ENCODE measurements at regions not wholly inside any gene's neighbourhood (a gene's known extent, or its start where the extent isn't known, plus 50 kb on each side); places are given as distances from the start of the nearest gene placed in this dataset.

- DNase-seq (no peak), ATAC-seq (ENCODE audit: low read depth in 2 of 2) (no peak)
- no peaks in the 10 kb centered on the region for H3K36me3 ChIP-seq (ENCODE audit: control insufficient read depth, insufficient read depth, low read length)
- no peak overlapping the region for H3K27ac Mint-ChIP-seq
- H3K4me1 Mint-ChIP-seq, result no peaks in the 10 kb centered on the region
- no peaks in the 10 kb centered on the region for H3K27me3 ChIP-seq (ENCODE audit: control insufficient read depth, insufficient read depth, low read length)
- H3K4me3 ChIP-seq (ENCODE audit: low read depth, low read length), result no peak overlapping the region
- H3K4me3 Mint-ChIP-seq, result no peak overlapping the region
- H3K9me3 Mint-ChIP-seq, result peaks cover 0 to 20% (median 0%) of the 10 kb centered on the region in 7 donors
- no peak overlapping the region for H3K27ac ChIP-seq (ENCODE audit: insufficient read depth, low read length, poor library complexity, severe bottlenecking)
- peaks cover 5% of the 10 kb centered on the region for H3K27me3 Mint-ChIP-seq
- H3K36me3 Mint-ChIP-seq, result no peaks in the 10 kb centered on the region
- H3K4me1 ChIP-seq (ENCODE audit: control insufficient read depth, insufficient read depth, low read length, poor library complexity, severe bottlenecking), result no peaks in the 10 kb centered on the region
- H3K9me3 ChIP-seq (ENCODE audit: control insufficient read depth in 2 of 2, low read length in 2 of 2), result no peaks in the 10 kb centered on the region
Measured at GRCh38 chrX:40405399-40405798, 175.4 kb upstream of the ATP6AP2 start.

GRCh38 chrX:40403757-40404156, 177.0 kb upstream of the ATP6AP2 start:
- H3K4me1 Mint-ChIP-seq, result no peaks in the 10 kb centered on the region
- no peak for ATAC-seq (ENCODE audit: low read depth in 2 of 2)
- H3K4me3 Mint-ChIP-seq, result no peak overlapping the region

GRCh38 chrX:40402831-40403533, 177.8 kb upstream of the ATP6AP2 start:
- peaks cover 4% of the 10 kb centered on the region for H3K27me3 Mint-ChIP-seq
- no peaks in the 10 kb centered on the region for H3K36me3 ChIP-seq (ENCODE audit: control insufficient read depth, insufficient read depth, low read length)
- H3K9me3 ChIP-seq (ENCODE audit: control insufficient read depth in 2 of 2, low read length in 2 of 2), result no peaks in the 10 kb centered on the region
- H3K27ac ChIP-seq (ENCODE audit: insufficient read depth, low read length, poor library complexity, severe bottlenecking), result no peak overlapping the region
- peaks cover 0 to 3% (median 0%) of the 10 kb centered on the region in 7 donors for H3K9me3 Mint-ChIP-seq
- no peaks in the 10 kb centered on the region for H3K27me3 ChIP-seq (ENCODE audit: control insufficient read depth, insufficient read depth, low read length)
- no peak overlapping the region for H3K4me3 Mint-ChIP-seq
- ATAC-seq (ENCODE audit: low read depth in 2 of 2) (no peak), DNase-seq (no peak)
- no peak overlapping the region for H3K4me3 ChIP-seq (ENCODE audit: low read depth, low read length)
- no peaks in the 10 kb centered on the region for H3K4me1 ChIP-seq (ENCODE audit: control insufficient read depth, insufficient read depth, low read length, poor library complexity, severe bottlenecking)
- H3K36me3 Mint-ChIP-seq, result no peaks in the 10 kb centered on the region
- H3K27ac Mint-ChIP-seq, result no peak overlapping the region
- H3K4me1 Mint-ChIP-seq, result no peaks in the 10 kb centered on the region

More at GRCh38 chrX:40403757-40404156, 177.0 kb upstream of the ATP6AP2 start:
- DNase-seq, result no peak
- Histone ChIP-seq H3K36me3 (ENCODE audit: control insufficient read depth, insufficient read depth, low read length) (no peaks in the 10 kb centered on the region), H3K9me3 (ENCODE audit: control insufficient read depth in 2 of 2, low read length in 2 of 2) (no peaks in the 10 kb centered on the region), H3K27me3 (ENCODE audit: control insufficient read depth, insufficient read depth, low read length) (no peaks in the 10 kb centered on the region), H3K4me3 (ENCODE audit: low read depth, low read length) (no peak overlapping the region), H3K27ac (ENCODE audit: insufficient read depth, low read length, poor library complexity, severe bottlenecking) (no peak overlapping the region), H3K4me1 (ENCODE audit: control insufficient read depth, insufficient read depth, low read length, poor library complexity, severe bottlenecking) (no peaks in the 10 kb centered on the region)
- no peak overlapping the region for H3K27ac Mint-ChIP-seq
- H3K36me3 Mint-ChIP-seq, result no peaks in the 10 kb centered on the region
- H3K27me3 Mint-ChIP-seq, result peaks cover 9% of the 10 kb centered on the region
- peaks cover 0 to 7% (median 0%) of the 10 kb centered on the region in 7 donors for H3K9me3 Mint-ChIP-seq

- H3K9me3 ChIP-seq (ENCODE audit: control insufficient read depth in 2 of 2, low read length in 2 of 2), result no peaks in the 10 kb centered on the region
- no peak overlapping the region for H3K4me3 Mint-ChIP-seq
- no peak overlapping the region for H3K4me3 ChIP-seq (ENCODE audit: low read depth, low read length)
- H3K9me3 Mint-ChIP-seq, result peaks cover 0 to 6% (median 2%) of the 10 kb centered on the region in 7 donors
- no peak for ATAC-seq (ENCODE audit: low read depth in 2 of 2)
- H3K27me3 ChIP-seq (ENCODE audit: control insufficient read depth, insufficient read depth, low read length), result no peaks in the 10 kb centered on the region
- no peak for DNase-seq
- no peaks in the 10 kb centered on the region for H3K36me3 ChIP-seq (ENCODE audit: control insufficient read depth, insufficient read depth, low read length)
- no peaks in the 10 kb centered on the region for H3K4me1 Mint-ChIP-seq
- no peak overlapping the region for H3K27ac Mint-ChIP-seq
- no peaks in the 10 kb centered on the region for H3K4me1 ChIP-seq (ENCODE audit: control insufficient read depth, insufficient read depth, low read length, poor library complexity, severe bottlenecking)
- H3K27ac ChIP-seq (ENCODE audit: insufficient read depth, low read length, poor library complexity, severe bottlenecking), result no peak overlapping the region
- H3K27me3 Mint-ChIP-seq, result peaks cover 4% of the 10 kb centered on the region
- no peaks in the 10 kb centered on the region for H3K36me3 Mint-ChIP-seq
Measured at GRCh38 chrX:40395102-40395501, 185.7 kb upstream of the ATP6AP2 start.

- DNase-seq (no peak), ATAC-seq (ENCODE audit: low read depth in 2 of 2) (no peak)
- no peaks in the 10 kb centered on the region for H3K27me3 ChIP-seq (ENCODE audit: control insufficient read depth, insufficient read depth, low read length)
- H3K9me3 Mint-ChIP-seq, result peaks cover 0 to 6% (median 2%) of the 10 kb centered on the region in 7 donors
- no peak overlapping the region for H3K27ac Mint-ChIP-seq
- no peak overlapping the region for H3K4me3 ChIP-seq (ENCODE audit: low read depth, low read length)
- H3K4me3 Mint-ChIP-seq, result no peak overlapping the region
- H3K36me3 ChIP-seq (ENCODE audit: control insufficient read depth, insufficient read depth, low read length), result no peaks in the 10 kb centered on the region
- no peaks in the 10 kb centered on the region for H3K4me1 ChIP-seq (ENCODE audit: control insufficient read depth, insufficient read depth, low read length, poor library complexity, severe bottlenecking)
- H3K36me3 Mint-ChIP-seq, result no peaks in the 10 kb centered on the region
- no peak overlapping the region for H3K27ac ChIP-seq (ENCODE audit: insufficient read depth, low read length, poor library complexity, severe bottlenecking)
- no peaks in the 10 kb centered on the region for H3K9me3 ChIP-seq (ENCODE audit: control insufficient read depth in 2 of 2, low read length in 2 of 2)
- peaks cover under 1% of the 10 kb centered on the region for H3K27me3 Mint-ChIP-seq
- no peaks in the 10 kb centered on the region for H3K4me1 Mint-ChIP-seq
Measured at GRCh38 chrX:40394302-40394701, 186.5 kb upstream of the ATP6AP2 start.

GRCh38 chrX:40392599-40392998, 188.2 kb upstream of the ATP6AP2 start:
- Histone ChIP-seq H3K4me3 (ENCODE audit: low read depth, low read length) (no peak overlapping the region), H3K27ac (ENCODE audit: insufficient read depth, low read length, poor library complexity, severe bottlenecking) (no peak overlapping the region), H3K27me3 (ENCODE audit: control insufficient read depth, insufficient read depth, low read length) (no peaks in the 10 kb centered on the region), H3K36me3 (ENCODE audit: control insufficient read depth, insufficient read depth, low read length) (no peaks in the 10 kb centered on the region), H3K4me1 (ENCODE audit: control insufficient read depth, insufficient read depth, low read length, poor library complexity, severe bottlenecking) (no peaks in the 10 kb centered on the region), H3K9me3 (ENCODE audit: control insufficient read depth in 2 of 2, low read length in 2 of 2) (no peaks in the 10 kb centered on the region)
- ATAC-seq (ENCODE audit: low read depth in 2 of 2) (no peak), DNase-seq (no peak)
- Mint-ChIP-seq H3K4me1 (no peaks in the 10 kb centered on the region), H3K4me3 (no peak overlapping the region), H3K9me3 (peaks cover 0 to 6% (median 0%) of the 10 kb centered on the region in 7 donors), H3K36me3 (no peaks in the 10 kb centered on the region), H3K27ac (no peak overlapping the region), H3K27me3 (no peaks in the 10 kb centered on the region)

- no peak overlapping the region for H3K4me3 ChIP-seq (ENCODE audit: low read depth, low read length)
- ATAC-seq (ENCODE audit: low read depth in 2 of 2) (no peak), DNase-seq (no peak)
- Mint-ChIP-seq H3K27me3 (no peaks in the 10 kb centered on the region), H3K27ac (no peak overlapping the region), H3K4me3 (no peak overlapping the region), H3K36me3 (no peaks in the 10 kb centered on the region), H3K9me3 (peaks cover 0 to 1% (median 0%) of the 10 kb centered on the region in 7 donors), H3K4me1 (no peaks in the 10 kb centered on the region)
- no peaks in the 10 kb centered on the region for H3K4me1 ChIP-seq (ENCODE audit: control insufficient read depth, insufficient read depth, low read length, poor library complexity, severe bottlenecking)
- no peaks in the 10 kb centered on the region for H3K36me3 ChIP-seq (ENCODE audit: control insufficient read depth, insufficient read depth, low read length)
- H3K27me3 ChIP-seq (ENCODE audit: control insufficient read depth, insufficient read depth, low read length), result no peaks in the 10 kb centered on the region
- H3K9me3 ChIP-seq (ENCODE audit: control insufficient read depth in 2 of 2, low read length in 2 of 2), result no peaks in the 10 kb centered on the region
- no peak overlapping the region for H3K27ac ChIP-seq (ENCODE audit: insufficient read depth, low read length, poor library complexity, severe bottlenecking)
Measured at GRCh38 chrX:40391662-40392061, 189.1 kb upstream of the ATP6AP2 start.

- Histone ChIP-seq H3K27me3 (ENCODE audit: control insufficient read depth, insufficient read depth, low read length) (no peaks in the 10 kb centered on the region), H3K4me1 (ENCODE audit: control insufficient read depth, insufficient read depth, low read length, poor library complexity, severe bottlenecking) (no peaks in the 10 kb centered on the region), H3K4me3 (ENCODE audit: low read depth, low read length) (no peak overlapping the region), H3K36me3 (ENCODE audit: control insufficient read depth, insufficient read depth, low read length) (no peaks in the 10 kb centered on the region), H3K9me3 (ENCODE audit: control insufficient read depth in 2 of 2, low read length in 2 of 2) (no peaks in the 10 kb centered on the region), H3K27ac (ENCODE audit: insufficient read depth, low read length, poor library complexity, severe bottlenecking) (no peak overlapping the region)
- Mint-ChIP-seq H3K27me3 (no peaks in the 10 kb centered on the region), H3K9me3 (peaks cover 0 to 2% (median 0%) of the 10 kb centered on the region in 7 donors), H3K4me1 (no peaks in the 10 kb centered on the region), H3K27ac (no peak overlapping the region), H3K4me3 (no peak overlapping the region), H3K36me3 (no peaks in the 10 kb centered on the region)
- no peak for DNase-seq
- no peak for ATAC-seq (ENCODE audit: low read depth in 2 of 2)
Measured at GRCh38 chrX:40389555-40389954, 191.2 kb upstream of the ATP6AP2 start.

All from CD4-positive, CD25-positive, alpha-beta regulatory T cell (primary cell).